ENCODE measurements at regions not wholly inside any gene's neighbourhood (a gene's known extent, or its start where the extent isn't known, plus 50 kb on each side); places are given as distances from the start of the nearest gene placed in this dataset.

- TF ChIP-seq, protein P1, sequence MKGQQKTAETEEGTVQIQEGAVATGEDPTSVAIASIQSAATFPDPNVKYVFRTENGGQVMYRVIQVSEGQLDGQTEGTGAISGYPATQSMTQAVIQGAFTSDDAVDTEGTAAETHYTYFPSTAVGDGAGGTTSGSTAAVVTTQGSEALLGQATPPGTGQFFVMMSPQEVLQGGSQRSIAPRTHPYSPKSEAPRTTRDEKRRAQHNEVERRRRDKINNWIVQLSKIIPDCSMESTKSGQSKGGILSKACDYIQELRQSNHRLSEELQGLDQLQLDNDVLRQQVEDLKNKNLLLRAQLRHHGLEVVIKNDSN (IDR thresholded peaks at IDR 0.05) = no peak
- TF ChIP-seq REST (IDR thresholded peaks at IDR 0.05; ENCODE audit: low read depth) = no peak
- TF ChIP-seq TAF1 (IDR thresholded peaks at IDR 0.05; ENCODE audit: low read depth) = no peak
- TF ChIP-seq RAD21 (IDR thresholded peaks at IDR 0.05; ENCODE audit: low read depth) = no peak
- no peak for TF ChIP-seq EP300 (IDR thresholded peaks at IDR 0.05; ENCODE audit: borderline replicate concordance)
- no peak for TF ChIP-seq CREB1 (IDR thresholded peaks at IDR 0.05; ENCODE audit: low read depth)
- no peak for TF ChIP-seq CEBPB (IDR thresholded peaks at IDR 0.05)
Observed at GRCh38 chr6:78487401-78487800, 379.9 kb upstream of the IRAK1BP1 start.

All from Ishikawa (cell line).